AG09319 (cell line): ENCODE measurements at regions not wholly inside any gene's neighbourhood (a gene's known extent, or its start where the extent isn't known, plus 50 kb on each side); places are given as distances from the start of the nearest gene placed in this dataset.

Source experiments
- DNase-seq: peaks from one replicate; pipeline ENCODE4 v3.0.0-alpha.2; 2010; ENCODE audit warnings: low read depth; ENCODE audit errors: extremely low read depth
- CTCF ChIP-seq: IDR thresholded peaks from 2 replicates; pipeline ENCODE4 v1.5.1; 2011; ENCODE audit warnings: low read depth, mild to moderate bottlenecking, inconsistent platforms, low read length, moderate library complexity

GRCh38 chr10:109159351-109159750, 764.0 kb downstream of the XPNPEP1 start:
- DNase-seq, result no peak
- no peak for TF ChIP-seq CTCF

- TF ChIP-seq CTCF, result no peak
- DNase-seq, result no peak
Observed at GRCh38 chr10:109156396-109156795, 766.9 kb downstream of the XPNPEP1 start.

- TF ChIP-seq CTCF, result no peak
- DNase-seq, result no peak
Observed at GRCh38 chr10:109149666-109150350, 773.5 kb downstream of the XPNPEP1 start.

DNA sequence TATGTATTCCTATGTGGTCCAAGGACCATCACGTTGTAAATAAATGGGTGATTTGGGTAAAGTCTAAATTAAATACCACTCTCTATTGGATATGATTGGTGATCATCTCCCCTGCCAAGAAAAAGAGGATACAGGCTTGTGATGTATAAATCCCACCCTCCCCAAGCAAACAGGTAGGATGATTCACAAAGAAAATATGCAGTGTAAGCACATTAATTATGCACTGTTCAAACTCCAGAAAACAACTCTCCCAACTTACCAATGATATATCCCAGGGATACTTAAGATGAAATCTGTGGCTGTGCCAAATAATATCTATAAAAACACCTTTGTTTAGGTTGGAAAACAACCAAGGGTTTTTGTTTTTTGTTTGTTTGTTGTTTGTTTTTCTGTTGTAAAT, 795.9 kb downstream of the XPNPEP1 start:
- DNase-seq, result no peak
- TF ChIP-seq CTCF, result no peak

DNA sequence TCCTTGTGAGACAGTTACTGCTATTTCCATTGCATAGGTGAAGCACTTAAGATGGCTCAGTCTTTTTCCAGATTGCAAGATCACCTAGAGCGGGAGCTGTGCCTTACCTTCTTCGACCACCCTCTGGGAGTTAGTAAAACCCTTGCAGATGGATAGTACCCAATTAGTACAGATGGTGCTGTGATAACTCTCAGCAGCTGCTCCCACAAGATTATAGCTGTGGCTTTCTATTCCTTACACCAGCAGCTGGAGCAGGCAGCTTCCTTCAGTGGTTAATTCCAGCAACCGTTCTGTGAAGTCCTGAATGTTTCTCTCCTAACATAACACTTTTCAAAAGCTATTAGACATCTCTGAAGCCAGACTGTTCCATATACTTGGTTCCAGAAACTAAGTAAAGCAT, 796.8 kb downstream of the XPNPEP1 start:
- DNase-seq, result no peak
- TF ChIP-seq CTCF, result no peak

DNA sequence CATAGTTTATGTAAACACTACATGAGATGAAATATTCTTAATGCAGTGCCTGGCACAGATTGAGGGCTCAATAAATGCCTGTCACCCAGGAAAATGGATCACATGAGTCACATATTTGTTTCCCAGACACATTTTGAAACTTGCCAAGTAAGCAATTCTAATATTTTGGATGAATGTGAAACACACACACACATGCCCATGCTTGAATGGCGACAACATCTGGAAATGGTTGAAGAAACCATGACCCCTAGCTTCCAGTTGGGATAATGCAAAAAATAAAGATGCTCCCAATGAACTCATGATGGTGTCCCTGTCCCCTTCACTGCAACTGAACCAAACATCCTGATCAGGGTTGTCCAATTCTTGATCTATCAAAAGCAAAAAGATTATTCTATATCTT, 797.3 kb downstream of the XPNPEP1 start:
- no peak for DNase-seq
- TF ChIP-seq CTCF, result no peak

DNA sequence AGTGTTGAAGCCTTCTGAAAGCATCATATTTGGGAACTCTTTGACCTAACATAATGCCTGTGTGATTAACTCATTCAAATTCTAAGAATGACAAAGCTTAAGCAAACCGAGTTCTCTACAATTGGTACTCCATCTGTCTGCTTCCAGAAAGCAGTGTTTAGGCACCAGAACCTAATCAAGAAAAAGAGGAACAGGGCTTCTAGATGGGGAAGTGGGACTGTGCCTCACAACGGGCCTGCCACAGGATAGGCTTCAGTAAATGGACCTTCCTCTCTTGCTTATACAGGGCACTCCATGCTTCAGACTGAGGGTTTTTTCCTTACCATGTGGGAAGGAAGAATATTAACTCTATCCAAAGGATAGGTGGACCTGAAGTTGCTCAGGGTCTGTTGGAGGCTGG, 808.1 kb downstream of the XPNPEP1 start:
- no peak for DNase-seq
- TF ChIP-seq CTCF, result no peak
